ENCODE measurements at regions not wholly inside any gene's neighbourhood (a gene's known extent, or its start where the extent isn't known, plus 50 kb on each side); places are given as distances from the start of the nearest gene placed in this dataset.

DNA sequence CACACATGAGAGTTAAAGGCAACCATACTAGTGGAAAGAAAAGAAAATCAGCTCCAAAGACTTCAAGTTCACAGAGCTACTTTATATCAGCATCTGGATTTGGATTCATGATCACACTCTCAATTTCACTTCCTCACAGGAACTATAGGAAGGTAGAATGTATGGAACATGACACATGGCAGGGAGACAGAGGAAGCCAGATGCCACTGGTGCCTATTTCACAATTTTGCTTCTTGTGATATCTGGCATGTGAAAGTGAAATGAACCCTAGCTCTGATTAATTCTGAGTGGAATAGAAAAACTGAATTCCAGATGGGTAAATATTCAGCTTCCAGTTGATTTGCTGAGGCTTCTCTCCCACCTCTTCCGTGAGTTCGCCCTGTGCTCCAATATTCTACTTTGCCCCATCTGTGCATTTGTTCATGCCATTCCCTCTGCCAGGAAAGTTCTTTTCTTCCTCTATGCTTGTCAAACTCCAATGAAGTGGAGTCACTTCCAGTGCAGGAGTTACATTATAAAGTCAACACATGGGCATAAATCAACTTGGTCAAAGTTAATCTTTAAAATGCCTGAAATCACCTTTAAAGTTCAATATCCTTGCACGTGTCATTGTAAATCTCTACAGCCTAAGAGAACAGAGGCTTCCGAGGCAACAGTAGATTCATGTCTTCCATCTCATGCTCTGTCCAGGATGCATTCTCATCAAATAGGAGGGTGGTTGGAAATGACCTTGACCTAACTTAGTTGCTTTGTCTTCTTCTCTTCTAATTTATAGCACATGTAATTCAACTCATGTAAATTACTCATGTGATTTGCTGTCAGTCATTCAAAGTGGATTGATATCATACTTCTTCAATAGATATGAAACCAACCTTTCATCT lies 275.3 kb downstream of the HIVEP2 start:
- TF ChIP-seq, protein P1, sequence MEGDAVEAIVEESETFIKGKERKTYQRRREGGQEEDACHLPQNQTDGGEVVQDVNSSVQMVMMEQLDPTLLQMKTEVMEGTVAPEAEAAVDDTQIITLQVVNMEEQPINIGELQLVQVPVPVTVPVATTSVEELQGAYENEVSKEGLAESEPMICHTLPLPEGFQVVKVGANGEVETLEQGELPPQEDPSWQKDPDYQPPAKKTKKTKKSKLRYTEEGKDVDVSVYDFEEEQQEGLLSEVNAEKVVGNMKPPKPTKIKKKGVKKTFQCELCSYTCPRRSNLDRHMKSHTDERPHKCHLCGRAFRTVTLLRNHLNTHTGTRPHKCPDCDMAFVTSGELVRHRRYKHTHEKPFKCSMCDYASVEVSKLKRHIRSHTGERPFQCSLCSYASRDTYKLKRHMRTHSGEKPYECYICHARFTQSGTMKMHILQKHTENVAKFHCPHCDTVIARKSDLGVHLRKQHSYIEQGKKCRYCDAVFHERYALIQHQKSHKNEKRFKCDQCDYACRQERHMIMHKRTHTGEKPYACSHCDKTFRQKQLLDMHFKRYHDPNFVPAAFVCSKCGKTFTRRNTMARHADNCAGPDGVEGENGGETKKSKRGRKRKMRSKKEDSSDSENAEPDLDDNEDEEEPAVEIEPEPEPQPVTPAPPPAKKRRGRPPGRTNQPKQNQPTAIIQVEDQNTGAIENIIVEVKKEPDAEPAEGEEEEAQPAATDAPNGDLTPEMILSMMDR (IDR thresholded peaks at IDR 0.05; ENCODE audit: insufficient read depth, low read depth, low read length), result no peak
- DNase-seq (ENCODE audit: low read depth), result no peak
- ChIA-PET POLR2A (no interaction called here), CTCF (no interaction called here)
- Histone ChIP-seq H3K36me3 (ENCODE audit: control insufficient read depth, insufficient read depth, low read length) (no peaks in the 10 kb centered on the region), H3K4me3 (ENCODE audit: low read depth, low read length) (no peak overlapping the region), H3K27me3 (ENCODE audit: control insufficient read depth, insufficient read depth, low read length) (peaks cover 3% of the 10 kb centered on the region)

DNA sequence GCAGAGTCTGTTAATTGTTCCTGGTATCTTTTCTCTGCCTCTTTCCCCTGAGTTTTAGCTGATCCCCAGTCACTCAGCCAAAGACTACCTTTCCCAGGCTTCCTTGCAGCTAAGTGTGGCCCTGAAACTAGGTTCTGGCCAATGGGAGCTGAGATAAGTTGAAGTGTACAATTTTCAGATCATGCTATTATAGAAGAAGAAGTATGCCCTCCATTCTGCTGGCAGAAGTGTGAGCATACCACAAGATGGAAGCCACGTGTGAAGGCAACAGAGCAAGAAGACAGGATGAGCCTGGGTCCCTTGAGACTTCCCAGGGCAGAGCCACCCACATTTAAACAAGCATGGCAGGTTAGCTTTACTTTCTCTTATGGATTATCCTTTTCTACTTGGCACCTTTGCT lies 273.2 kb downstream of the HIVEP2 start:
- CTCF ChIA-PET, result interaction anchor here (1.4 kb wide), 1 partner anchor 12 kb away, joined by 3 read pairs; no protein-coding TSS in a partner anchor

DNA sequence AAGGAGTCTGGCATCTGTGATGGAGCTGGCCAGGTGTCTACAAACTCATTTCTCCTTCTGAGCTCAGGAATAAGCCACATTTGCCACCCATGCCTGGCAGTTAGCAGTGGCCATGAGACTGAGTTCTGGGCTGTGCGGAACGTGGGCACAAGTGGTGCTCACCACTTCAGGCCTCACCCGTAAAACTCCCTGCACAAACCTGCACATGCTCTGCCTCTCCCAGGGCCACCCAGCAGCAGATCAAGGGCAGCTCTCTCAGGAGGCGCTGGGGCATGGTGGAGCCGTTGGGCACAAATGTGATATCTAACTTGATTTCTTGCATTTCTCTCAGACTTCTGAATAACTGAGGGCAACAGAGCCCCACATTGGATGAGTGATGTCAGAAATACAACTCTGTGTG lies 269.5 kb downstream of the HIVEP2 start:
- Histone ChIP-seq H3K36me3 (ENCODE audit: control insufficient read depth, insufficient read depth, low read length) (no peaks in the 10 kb centered on the region), H3K4me3 (ENCODE audit: low read depth, low read length) (no peak overlapping the region), H3K27me3 (ENCODE audit: control insufficient read depth, insufficient read depth, low read length) (peaks cover 13% of the 10 kb centered on the region)
- ChIA-PET CTCF (interaction anchor here (1.5 kb wide), 1 partner anchor 17 kb away, joined by 5 read pairs; no protein-coding TSS in a partner anchor), POLR2A (no interaction called here)
- DNase-seq (ENCODE audit: low read depth), result no peak
- TF ChIP-seq, protein P1 (IDR thresholded peaks at IDR 0.05; ENCODE audit: insufficient read depth, low read depth, low read length), result no peak

More for the DNA sequence above, 273.2 kb downstream of the HIVEP2 start:
- POLR2A ChIA-PET, result no interaction called here
- H3K27me3 ChIP-seq (ENCODE audit: control insufficient read depth, insufficient read depth, low read length), result peaks cover 8% of the 10 kb centered on the region
- H3K36me3 ChIP-seq (ENCODE audit: control insufficient read depth, insufficient read depth, low read length), result no peaks in the 10 kb centered on the region
- TF ChIP-seq, protein P1 (IDR thresholded peaks at IDR 0.05; ENCODE audit: insufficient read depth, low read depth, low read length), result no peak
- no peak overlapping the region for H3K4me3 ChIP-seq (ENCODE audit: low read depth, low read length)
- no peak for DNase-seq (ENCODE audit: low read depth)

DNA sequence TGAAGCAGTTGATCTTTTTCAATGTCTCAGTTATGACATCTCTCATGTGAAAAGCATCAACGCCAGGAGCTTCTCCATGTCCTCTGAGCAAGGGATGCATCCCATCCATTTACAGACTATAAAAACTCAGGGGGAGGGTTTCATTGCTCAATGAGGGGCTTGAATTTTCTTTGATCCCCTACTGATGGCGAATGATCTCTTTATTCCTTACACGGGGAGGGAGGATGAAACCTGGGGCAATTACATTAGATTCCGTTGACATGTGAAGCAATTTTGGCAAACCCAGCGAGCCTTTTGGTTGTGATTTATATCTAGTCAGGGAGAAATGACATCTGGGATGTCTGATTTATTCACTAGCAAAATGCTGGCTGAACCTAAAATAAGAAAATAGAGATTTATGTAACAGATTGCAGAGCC lies 268.9 kb downstream of the HIVEP2 start:
- POLR2A ChIA-PET, result no interaction called here

DNA sequence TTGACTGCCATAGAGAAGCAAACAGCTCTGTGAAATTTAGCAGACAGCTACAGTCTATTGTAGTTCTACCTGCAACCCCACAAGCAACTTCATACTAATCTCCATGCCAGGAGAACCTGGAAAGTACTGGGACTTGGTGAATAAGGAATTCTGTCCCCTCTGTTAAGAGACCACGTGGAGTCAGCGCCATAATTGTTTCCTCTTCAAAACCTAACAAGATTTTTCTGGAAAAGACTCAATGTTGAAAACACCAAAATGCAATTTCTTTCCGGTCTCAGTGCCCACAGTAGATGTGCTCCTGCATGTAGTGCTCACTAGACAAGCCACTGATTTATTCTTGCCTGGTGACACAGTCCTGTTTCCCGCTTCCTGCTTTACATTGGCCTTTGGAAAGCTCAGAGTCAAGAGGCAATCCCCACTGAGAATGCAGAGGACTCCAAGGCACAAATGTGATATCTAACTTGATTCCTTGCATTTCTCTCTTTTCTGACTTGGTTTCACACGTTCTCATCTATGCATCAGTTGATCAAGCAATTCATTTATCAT lies 268.3 kb downstream of the HIVEP2 start:
- peaks cover 14% of the 10 kb centered on the region for H3K27me3 ChIP-seq (ENCODE audit: control insufficient read depth, insufficient read depth, low read length)
- TF ChIP-seq, protein P1 (IDR thresholded peaks at IDR 0.05; ENCODE audit: insufficient read depth, low read depth, low read length), result no peak
- CTCF ChIA-PET, result interaction anchor here (0.6 to 1.5 kb wide), 2 partner anchors 16 to 397 kb away, joined by 3 to 5 read pairs; no protein-coding TSS in a partner anchor
- no peaks in the 10 kb centered on the region for H3K36me3 ChIP-seq (ENCODE audit: control insufficient read depth, insufficient read depth, low read length)
- no peak for DNase-seq (ENCODE audit: low read depth)
- no peak overlapping the region for H3K4me3 ChIP-seq (ENCODE audit: low read depth, low read length)
- POLR2A ChIA-PET, result no interaction called here

More for the DNA sequence above, 268.9 kb downstream of the HIVEP2 start:
- Histone ChIP-seq H3K36me3 (ENCODE audit: control insufficient read depth, insufficient read depth, low read length) (no peaks in the 10 kb centered on the region), H3K27me3 (ENCODE audit: control insufficient read depth, insufficient read depth, low read length) (peaks cover 13% of the 10 kb centered on the region), H3K4me3 (ENCODE audit: low read depth, low read length) (no peak overlapping the region)
- no peak for DNase-seq (ENCODE audit: low read depth)
- CTCF ChIA-PET, result interaction anchor here (1.5 kb wide), 1 partner anchor 16 kb away, joined by 5 read pairs; no protein-coding TSS in a partner anchor
- TF ChIP-seq, protein P1 (IDR thresholded peaks at IDR 0.05; ENCODE audit: insufficient read depth, low read depth, low read length), result no peak
